HL-60 (cell line): ENCODE measurements at regions not wholly inside any gene's neighbourhood (a gene's known extent, or its start where the extent isn't known, plus 50 kb on each side); places are given as distances from the start of the nearest gene placed in this dataset.
"Not testable (repeated sequence)": the region's sequence is repeated elsewhere in the genome, so short reads cannot be mapped to it uniquely, and the experiment has no call there.

Source experiments
- DNase-seq, 2 experiments: peaks; one replicate each; pipeline ENCODE4 v3.0.0-alpha.2; 2010 to 2020; ENCODE audit warnings: low read depth in 1 of 2, low spot score in 1 of 2
- H3K27ac ChIP-seq: fragments of 250-450 bp; sonication (Bioruptor Pico); replicated peaks from 2 replicates; pipeline ENCODE4 v1.5.1; 2020; ENCODE audit warnings: mild to moderate bottlenecking, moderate library complexity
- H3K27me3 ChIP-seq: fragments of 250-450 bp; sonication (Bioruptor Pico); 2 replicates; pipeline ENCODE4 v1.5.1; 2021; ENCODE audit warnings: mild to moderate bottlenecking, moderate library complexity; ENCODE audit not compliant: insufficient read depth, poor library complexity, severe bottlenecking
- H3K4me3 ChIP-seq: replicated peaks from 2 replicates; pipeline ENCODE4 v1.5.1; 2011; ENCODE audit warnings: mild to moderate bottlenecking, control low read depth, low read length; ENCODE audit not compliant: insufficient read depth
- GABPA ChIP-seq: IDR thresholded peaks from 2 replicates; pipeline ENCODE4 v1.6.1; 2012; ENCODE audit warnings: low read depth
- POLR2AphosphoS5 ChIP-seq: IDR thresholded peaks from 2 replicates; pipeline ENCODE4 v1.6.1; 2012; ENCODE audit warnings: low read depth
- SPI1 ChIP-seq: IDR thresholded peaks from 2 replicates; pipeline ENCODE4 v1.6.1; 2012; ENCODE audit warnings: low read depth, mild to moderate bottlenecking, borderline replicate concordance
- TF ChIP-seq, protein P1 (sequence below): IDR thresholded peaks from 2 replicates; pipeline ENCODE4 v1.6.1; 2012; ENCODE audit warnings: low read depth; ENCODE audit not compliant: insufficient replicate concordance
- TF ChIP-seq, protein P2 (sequence below): IDR thresholded peaks from one replicate; pipeline ENCODE4 v1.5.1; 2011; ENCODE audit warnings: low read length, control low read depth, inconsistent platforms; ENCODE audit not compliant: insufficient read depth

DNA sequence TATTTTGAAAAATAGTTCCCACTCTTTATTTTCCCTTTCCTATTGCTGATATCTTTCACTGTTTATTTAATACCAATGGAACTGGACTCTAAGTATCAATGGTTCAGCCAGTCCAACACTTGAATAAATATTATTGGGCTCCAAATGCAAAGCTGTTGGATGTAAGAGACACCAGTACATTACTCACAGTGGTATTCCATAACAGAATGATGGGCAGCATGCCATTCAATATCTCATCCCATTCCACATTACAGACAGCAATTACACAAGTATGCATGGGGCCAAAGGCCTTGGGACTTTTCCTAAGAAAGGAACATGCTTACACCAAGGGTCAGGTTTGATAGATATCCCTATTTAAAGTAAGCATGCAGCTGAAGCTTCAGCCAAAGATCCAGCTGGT is 231.9 kb downstream of the RND3 start:
- TF ChIP-seq GABPA (no peak), SPI1 (no peak), POLR2AphosphoS5 (no peak)
- TF ChIP-seq, protein P1, sequence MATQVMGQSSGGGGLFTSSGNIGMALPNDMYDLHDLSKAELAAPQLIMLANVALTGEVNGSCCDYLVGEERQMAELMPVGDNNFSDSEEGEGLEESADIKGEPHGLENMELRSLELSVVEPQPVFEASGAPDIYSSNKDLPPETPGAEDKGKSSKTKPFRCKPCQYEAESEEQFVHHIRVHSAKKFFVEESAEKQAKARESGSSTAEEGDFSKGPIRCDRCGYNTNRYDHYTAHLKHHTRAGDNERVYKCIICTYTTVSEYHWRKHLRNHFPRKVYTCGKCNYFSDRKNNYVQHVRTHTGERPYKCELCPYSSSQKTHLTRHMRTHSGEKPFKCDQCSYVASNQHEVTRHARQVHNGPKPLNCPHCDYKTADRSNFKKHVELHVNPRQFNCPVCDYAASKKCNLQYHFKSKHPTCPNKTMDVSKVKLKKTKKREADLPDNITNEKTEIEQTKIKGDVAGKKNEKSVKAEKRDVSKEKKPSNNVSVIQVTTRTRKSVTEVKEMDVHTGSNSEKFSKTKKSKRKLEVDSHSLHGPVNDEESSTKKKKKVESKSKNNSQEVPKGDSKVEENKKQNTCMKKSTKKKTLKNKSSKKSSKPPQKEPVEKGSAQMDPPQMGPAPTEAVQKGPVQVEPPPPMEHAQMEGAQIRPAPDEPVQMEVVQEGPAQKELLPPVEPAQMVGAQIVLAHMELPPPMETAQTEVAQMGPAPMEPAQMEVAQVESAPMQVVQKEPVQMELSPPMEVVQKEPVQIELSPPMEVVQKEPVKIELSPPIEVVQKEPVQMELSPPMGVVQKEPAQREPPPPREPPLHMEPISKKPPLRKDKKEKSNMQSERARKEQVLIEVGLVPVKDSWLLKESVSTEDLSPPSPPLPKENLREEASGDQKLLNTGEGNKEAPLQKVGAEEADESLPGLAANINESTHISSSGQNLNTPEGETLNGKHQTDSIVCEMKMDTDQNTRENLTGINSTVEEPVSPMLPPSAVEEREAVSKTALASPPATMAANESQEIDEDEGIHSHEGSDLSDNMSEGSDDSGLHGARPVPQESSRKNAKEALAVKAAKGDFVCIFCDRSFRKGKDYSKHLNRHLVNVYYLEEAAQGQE, result no peak
- TF ChIP-seq, protein P2, sequence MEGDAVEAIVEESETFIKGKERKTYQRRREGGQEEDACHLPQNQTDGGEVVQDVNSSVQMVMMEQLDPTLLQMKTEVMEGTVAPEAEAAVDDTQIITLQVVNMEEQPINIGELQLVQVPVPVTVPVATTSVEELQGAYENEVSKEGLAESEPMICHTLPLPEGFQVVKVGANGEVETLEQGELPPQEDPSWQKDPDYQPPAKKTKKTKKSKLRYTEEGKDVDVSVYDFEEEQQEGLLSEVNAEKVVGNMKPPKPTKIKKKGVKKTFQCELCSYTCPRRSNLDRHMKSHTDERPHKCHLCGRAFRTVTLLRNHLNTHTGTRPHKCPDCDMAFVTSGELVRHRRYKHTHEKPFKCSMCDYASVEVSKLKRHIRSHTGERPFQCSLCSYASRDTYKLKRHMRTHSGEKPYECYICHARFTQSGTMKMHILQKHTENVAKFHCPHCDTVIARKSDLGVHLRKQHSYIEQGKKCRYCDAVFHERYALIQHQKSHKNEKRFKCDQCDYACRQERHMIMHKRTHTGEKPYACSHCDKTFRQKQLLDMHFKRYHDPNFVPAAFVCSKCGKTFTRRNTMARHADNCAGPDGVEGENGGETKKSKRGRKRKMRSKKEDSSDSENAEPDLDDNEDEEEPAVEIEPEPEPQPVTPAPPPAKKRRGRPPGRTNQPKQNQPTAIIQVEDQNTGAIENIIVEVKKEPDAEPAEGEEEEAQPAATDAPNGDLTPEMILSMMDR, result no peak
- no peak for DNase-seq
- H3K27ac ChIP-seq, result no peak overlapping the region

DNA sequence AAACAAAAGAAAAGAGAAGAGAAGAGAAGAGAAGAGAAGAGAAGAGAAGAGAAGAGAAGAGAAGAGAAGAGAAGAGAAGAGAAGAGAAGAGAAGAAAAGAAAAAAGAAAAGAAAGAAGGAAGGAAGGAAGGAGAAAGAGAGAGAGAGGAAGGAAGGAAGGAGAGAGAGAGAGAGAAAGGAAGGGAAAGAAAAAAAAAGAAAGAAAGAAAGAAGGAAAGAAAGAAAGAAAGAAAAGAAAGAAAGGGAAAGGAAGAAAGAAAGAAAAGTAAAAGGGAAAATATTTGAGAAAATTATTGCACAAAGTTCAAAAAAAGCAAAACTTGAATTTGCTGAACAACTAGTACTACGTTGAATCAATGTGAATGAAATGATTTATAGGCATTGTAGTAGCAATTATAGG is 237.7 kb downstream of the RND3 start:
- H3K27ac ChIP-seq, H3K27me3 ChIP-seq, H3K4me3 ChIP-seq, DNase-seq: not testable (repeated sequence)

More for the DNA sequence above, 231.9 kb downstream of the RND3 start:
- Histone ChIP-seq H3K4me3 (no peak overlapping the region), H3K27me3 (no peaks in the 10 kb centered on the region)

DNA sequence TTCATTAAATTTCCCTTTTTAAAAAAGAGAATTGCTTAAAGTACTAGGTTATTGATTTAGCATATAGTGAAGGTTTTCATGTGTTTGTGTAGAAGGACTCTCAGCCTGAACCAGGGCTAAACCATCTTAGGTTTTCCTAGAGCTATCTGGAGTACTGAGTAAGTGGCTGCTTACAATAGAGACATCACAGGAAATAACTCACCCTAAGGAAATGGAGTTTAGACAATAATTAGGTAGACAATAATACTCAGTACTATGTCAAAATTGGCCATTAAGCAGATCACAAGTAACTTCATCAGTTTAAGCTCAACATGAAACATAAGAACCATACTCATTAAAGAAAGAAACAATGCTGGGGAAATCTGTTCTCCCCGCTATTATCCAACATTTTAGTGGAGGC is 240.0 kb downstream of the RND3 start:
- H3K27me3 ChIP-seq, result no peaks in the 10 kb centered on the region
- H3K4me3 ChIP-seq, result no peak overlapping the region
- no peak overlapping the region for H3K27ac ChIP-seq
- TF ChIP-seq, protein P2, result no peak
- TF ChIP-seq SPI1 (no peak), POLR2AphosphoS5 (no peak), GABPA (no peak)
- TF ChIP-seq, protein P1, result no peak
- DNase-seq, result no peak

DNA sequence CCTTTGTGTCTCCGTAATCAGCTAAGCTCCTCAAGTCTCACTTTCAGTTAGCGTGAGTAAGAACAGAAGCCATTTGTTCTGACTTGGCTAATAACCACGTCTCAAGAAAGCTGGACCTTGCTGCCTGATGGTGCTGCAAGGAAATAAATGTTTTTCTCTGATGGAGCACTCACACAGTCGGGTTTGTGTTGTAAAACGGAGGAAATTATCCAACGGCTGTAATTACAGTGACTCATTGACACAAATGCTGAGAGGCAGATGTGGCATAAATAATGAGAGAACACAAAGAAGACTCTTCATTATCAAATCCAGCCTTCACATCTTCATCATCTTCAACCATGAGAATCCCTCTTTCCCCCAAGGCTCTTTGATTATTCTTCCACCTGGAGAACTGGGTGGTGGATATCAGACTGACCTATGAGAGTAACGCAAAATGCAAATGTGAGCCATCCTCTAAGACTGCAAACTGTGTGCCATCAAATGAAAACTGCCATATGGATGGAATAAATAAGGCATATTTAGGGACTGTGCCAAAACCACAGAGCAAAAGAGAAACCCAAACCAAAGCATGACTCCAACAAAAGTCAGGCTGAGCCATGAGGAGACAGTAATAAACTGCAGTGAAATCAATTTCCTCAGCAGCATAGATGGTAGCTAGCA is 252.6 kb downstream of the RND3 start:
- TF ChIP-seq POLR2AphosphoS5 (no peak), SPI1 (no peak), GABPA (no peak)
- TF ChIP-seq, protein P1, result no peak
- TF ChIP-seq, protein P2, result no peak
- H3K27ac ChIP-seq, result no peak overlapping the region
- no peaks in the 10 kb centered on the region for H3K27me3 ChIP-seq
- DNase-seq, result no peak
- H3K4me3 ChIP-seq, result no peak overlapping the region
